Neural cell (in vitro differentiated cells): ENCODE measurements at regions not wholly inside any gene's neighbourhood (a gene's known extent, or its start where the extent isn't known, plus 50 kb on each side); places are given as distances from the start of the nearest gene placed in this dataset.

Source experiments
- H2AFZ ChIP-seq: fragments of 200-600, 300-800 bp; sonication (generic), shearing (Covaris generic); 2 replicates; pipeline ENCODE4 v1.6.0; 2014; ENCODE audit warnings: low read depth, mild to moderate bottlenecking, antibody characterized with exemption, low read length, moderate library complexity
- H3F3A ChIP-seq: fragments of 200-600 bp; shearing (Covaris generic); 2 replicates; pipeline ENCODE4 v1.6.1; 2016; ENCODE audit warnings: mild to moderate bottlenecking, moderate library complexity, mixed read lengths, antibody characterized with exemption, low read length; ENCODE audit not compliant: insufficient read depth, poor library complexity, severe bottlenecking
- H3K27ac ChIP-seq: fragments of 200-600, 300-800 bp; sonication (generic), shearing (Covaris generic); 2 replicates; pipeline ENCODE4 v1.5.1; 2014; ENCODE audit warnings: mild to moderate bottlenecking, low read length, moderate library complexity
- H3K27me3 ChIP-seq: fragments of 300-800, 200-600 bp; sonication (generic), shearing (Covaris generic); 2 replicates; pipeline ENCODE4 v1.6.0; 2014; ENCODE audit warnings: mild to moderate bottlenecking, low read depth, low read length, moderate library complexity; ENCODE audit not compliant: insufficient read depth
- H3K36me3 ChIP-seq: fragments of 300-800, 200-600 bp; sonication (generic), shearing (Covaris generic); 2 replicates; pipeline ENCODE4 v1.5.1; 2014; ENCODE audit warnings: mild to moderate bottlenecking, antibody characterized with exemption, low read length, moderate library complexity; ENCODE audit not compliant: insufficient read depth
- H3K4me2 ChIP-seq: fragments of 300-800, 200-600 bp; sonication (generic), shearing (Covaris generic); 2 replicates; pipeline ENCODE4 v1.6.0; 2014; ENCODE audit warnings: mild to moderate bottlenecking, low read length
- H3K4me3 ChIP-seq: fragments of 300-800, 200-600 bp; sonication (generic), shearing (Covaris generic); 2 replicates; pipeline ENCODE4 v1.5.1; 2014; ENCODE audit warnings: mild to moderate bottlenecking, low read length, moderate library complexity
- H3K79me2 ChIP-seq: fragments of 200-600 bp; shearing (Covaris generic); replicated peaks from 2 replicates; pipeline ENCODE4 v1.6.0; 2014; ENCODE audit warnings: mild to moderate bottlenecking, low read length, moderate library complexity; ENCODE audit not compliant: insufficient read depth
- H3K9ac ChIP-seq: fragments of 300-800, 200-600 bp; sonication (generic), shearing (Covaris generic); 2 replicates; pipeline ENCODE4 v1.6.1; 2016; ENCODE audit warnings: mild to moderate bottlenecking, low read length, mixed read lengths
- H3K9me2 ChIP-seq: fragments of 200-600 bp; shearing (Covaris generic); 2 replicates; pipeline ENCODE4 v1.6.1; 2016; ENCODE audit warnings: mild to moderate bottlenecking, low read length, mixed read lengths; ENCODE audit not compliant: insufficient read depth
- H3K9me3 ChIP-seq: fragments of 200-600, 300-800 bp; sonication (generic), shearing (Covaris generic); 2 replicates; pipeline ENCODE4 v1.6.1; 2016; ENCODE audit warnings: mild to moderate bottlenecking, mixed run types, low read length, moderate library complexity, mixed read lengths
- H4K20me1 ChIP-seq: fragments of 200-600 bp; shearing (Covaris generic); 2 replicates; pipeline ENCODE4 v1.6.1; 2016; ENCODE audit warnings: mild to moderate bottlenecking, mixed run types; ENCODE audit not compliant: insufficient read depth
- EP300 ChIP-seq: fragments of 450-650 bp; conservative IDR thresholded peaks from 2 replicates; pipeline ENCODE4 v1.6.1; 2014; ENCODE audit warnings: antibody characterized with exemption, mild to moderate bottlenecking, moderate library complexity; ENCODE audit not compliant: poor library complexity, severe bottlenecking
- EZH2 ChIP-seq: fragments of 200-600, 300-800 bp; shearing (Covaris generic), sonication (generic); IDR thresholded peaks from 2 replicates; pipeline ENCODE4 v1.6.1; 2014; ENCODE audit warnings: antibody characterized with exemption, low read length, borderline replicate concordance, mild to moderate bottlenecking; ENCODE audit not compliant: insufficient read depth, poor library complexity, severe bottlenecking
- MXI1 ChIP-seq: fragments of 450-650 bp; conservative IDR thresholded peaks from 2 replicates; pipeline ENCODE4 v1.6.1; 2014; ENCODE audit warnings: antibody characterized with exemption, mild to moderate bottlenecking; ENCODE audit not compliant: poor library complexity, severe bottlenecking
- POLR2AphosphoS5 ChIP-seq: IDR thresholded peaks from 2 replicates; pipeline ENCODE4 v1.6.1; 2012
- RAD21 ChIP-seq: fragments of 450-650 bp; conservative IDR thresholded peaks from 2 replicates; pipeline ENCODE4 v1.6.1; 2014; ENCODE audit warnings: antibody characterized with exemption, mild to moderate bottlenecking, moderate library complexity
- SMC3 ChIP-seq: fragments of 450-650 bp; conservative IDR thresholded peaks from 2 replicates; pipeline ENCODE4 v1.6.1; 2014; ENCODE audit warnings: antibody characterized with exemption, mild to moderate bottlenecking, moderate library complexity; ENCODE audit not compliant: poor library complexity
- TAF1 ChIP-seq: IDR thresholded peaks from 2 replicates; pipeline ENCODE4 v1.6.1; 2012; ENCODE audit warnings: low read depth
- TF ChIP-seq, protein P1 (sequence below): fragments of 450-650 bp; IDR thresholded peaks from 2 replicates; pipeline ENCODE4 v1.5.1; 2014; ENCODE audit warnings: antibody characterized with exemption, mild to moderate bottlenecking, moderate library complexity; ENCODE audit not compliant: poor library complexity, severe bottlenecking
- TF ChIP-seq, protein P2 (sequence below): IDR thresholded peaks from 2 replicates; pipeline ENCODE4 v1.6.1; 2012; ENCODE audit warnings: borderline replicate concordance

DNA sequence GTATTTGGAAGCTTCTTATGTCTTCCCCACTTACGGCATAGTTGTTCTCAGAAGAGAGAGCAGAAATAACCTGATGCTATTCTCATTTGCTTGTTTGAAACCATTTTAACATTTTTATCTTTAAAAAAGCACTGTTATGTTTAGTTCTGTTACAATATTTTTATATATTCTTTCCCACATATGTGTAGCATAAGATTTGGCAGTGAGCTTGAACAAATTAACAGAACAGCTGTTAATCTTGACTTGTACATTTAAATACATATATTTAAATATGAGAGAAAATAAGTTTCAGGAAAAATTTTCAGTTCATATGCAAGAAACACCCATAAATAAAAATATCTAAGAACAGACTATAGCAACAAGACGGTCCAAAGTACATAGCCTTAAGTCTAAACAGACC is 431.7 kb upstream of the IRAK1BP1 start:
- Histone ChIP-seq H3K4me3 (no peak overlapping the region), H2AFZ (no peak overlapping the region), H3K36me3 (no peaks in the 10 kb centered on the region), H3K27ac (no peak overlapping the region), H3K27me3 (no peaks in the 10 kb centered on the region), H3K9me3 (no peaks in the 10 kb centered on the region), H3F3A (no peaks in the 10 kb centered on the region), H4K20me1 (no peaks in the 10 kb centered on the region), H3K4me2 (no peak overlapping the region), H3K79me2 (no peaks in the 10 kb centered on the region), H3K9me2 (no peaks in the 10 kb centered on the region), H3K9ac (no peak overlapping the region)
- no peak for TF ChIP-seq POLR2AphosphoS5
- TF ChIP-seq, protein P1, sequence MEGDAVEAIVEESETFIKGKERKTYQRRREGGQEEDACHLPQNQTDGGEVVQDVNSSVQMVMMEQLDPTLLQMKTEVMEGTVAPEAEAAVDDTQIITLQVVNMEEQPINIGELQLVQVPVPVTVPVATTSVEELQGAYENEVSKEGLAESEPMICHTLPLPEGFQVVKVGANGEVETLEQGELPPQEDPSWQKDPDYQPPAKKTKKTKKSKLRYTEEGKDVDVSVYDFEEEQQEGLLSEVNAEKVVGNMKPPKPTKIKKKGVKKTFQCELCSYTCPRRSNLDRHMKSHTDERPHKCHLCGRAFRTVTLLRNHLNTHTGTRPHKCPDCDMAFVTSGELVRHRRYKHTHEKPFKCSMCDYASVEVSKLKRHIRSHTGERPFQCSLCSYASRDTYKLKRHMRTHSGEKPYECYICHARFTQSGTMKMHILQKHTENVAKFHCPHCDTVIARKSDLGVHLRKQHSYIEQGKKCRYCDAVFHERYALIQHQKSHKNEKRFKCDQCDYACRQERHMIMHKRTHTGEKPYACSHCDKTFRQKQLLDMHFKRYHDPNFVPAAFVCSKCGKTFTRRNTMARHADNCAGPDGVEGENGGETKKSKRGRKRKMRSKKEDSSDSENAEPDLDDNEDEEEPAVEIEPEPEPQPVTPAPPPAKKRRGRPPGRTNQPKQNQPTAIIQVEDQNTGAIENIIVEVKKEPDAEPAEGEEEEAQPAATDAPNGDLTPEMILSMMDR, result no peak
- TF ChIP-seq EZH2, result no peak
- TF ChIP-seq, protein P2, sequence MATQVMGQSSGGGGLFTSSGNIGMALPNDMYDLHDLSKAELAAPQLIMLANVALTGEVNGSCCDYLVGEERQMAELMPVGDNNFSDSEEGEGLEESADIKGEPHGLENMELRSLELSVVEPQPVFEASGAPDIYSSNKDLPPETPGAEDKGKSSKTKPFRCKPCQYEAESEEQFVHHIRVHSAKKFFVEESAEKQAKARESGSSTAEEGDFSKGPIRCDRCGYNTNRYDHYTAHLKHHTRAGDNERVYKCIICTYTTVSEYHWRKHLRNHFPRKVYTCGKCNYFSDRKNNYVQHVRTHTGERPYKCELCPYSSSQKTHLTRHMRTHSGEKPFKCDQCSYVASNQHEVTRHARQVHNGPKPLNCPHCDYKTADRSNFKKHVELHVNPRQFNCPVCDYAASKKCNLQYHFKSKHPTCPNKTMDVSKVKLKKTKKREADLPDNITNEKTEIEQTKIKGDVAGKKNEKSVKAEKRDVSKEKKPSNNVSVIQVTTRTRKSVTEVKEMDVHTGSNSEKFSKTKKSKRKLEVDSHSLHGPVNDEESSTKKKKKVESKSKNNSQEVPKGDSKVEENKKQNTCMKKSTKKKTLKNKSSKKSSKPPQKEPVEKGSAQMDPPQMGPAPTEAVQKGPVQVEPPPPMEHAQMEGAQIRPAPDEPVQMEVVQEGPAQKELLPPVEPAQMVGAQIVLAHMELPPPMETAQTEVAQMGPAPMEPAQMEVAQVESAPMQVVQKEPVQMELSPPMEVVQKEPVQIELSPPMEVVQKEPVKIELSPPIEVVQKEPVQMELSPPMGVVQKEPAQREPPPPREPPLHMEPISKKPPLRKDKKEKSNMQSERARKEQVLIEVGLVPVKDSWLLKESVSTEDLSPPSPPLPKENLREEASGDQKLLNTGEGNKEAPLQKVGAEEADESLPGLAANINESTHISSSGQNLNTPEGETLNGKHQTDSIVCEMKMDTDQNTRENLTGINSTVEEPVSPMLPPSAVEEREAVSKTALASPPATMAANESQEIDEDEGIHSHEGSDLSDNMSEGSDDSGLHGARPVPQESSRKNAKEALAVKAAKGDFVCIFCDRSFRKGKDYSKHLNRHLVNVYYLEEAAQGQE, result no peak
- no peak for TF ChIP-seq EP300
- no peak for TF ChIP-seq RAD21
- TF ChIP-seq TAF1, result no peak
- TF ChIP-seq MXI1, result no peak
- no peak for TF ChIP-seq SMC3

DNA sequence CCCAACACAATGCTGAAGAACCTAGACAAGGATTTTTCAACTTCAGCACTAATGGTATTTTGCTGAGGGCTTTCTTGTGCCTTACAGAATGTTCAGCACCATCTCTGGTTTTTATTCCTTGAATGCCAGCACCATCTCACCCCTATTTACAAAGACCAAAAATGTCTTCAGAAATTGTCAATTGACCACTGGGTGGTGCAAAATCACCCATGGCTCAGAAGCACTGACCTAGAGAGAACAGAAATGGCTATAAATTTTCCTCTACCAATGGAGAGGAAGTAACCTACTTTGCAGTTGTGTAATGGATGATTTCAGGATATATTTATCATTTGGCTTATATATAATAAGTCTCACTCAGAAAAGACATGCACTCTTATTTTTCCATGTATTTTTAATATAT is 431.0 kb upstream of the IRAK1BP1 start:
- Histone ChIP-seq H2AFZ (no peak overlapping the region), H3K36me3 (no peaks in the 10 kb centered on the region), H4K20me1 (no peaks in the 10 kb centered on the region), H3F3A (no peaks in the 10 kb centered on the region), H3K4me2 (no peak overlapping the region), H3K27me3 (no peaks in the 10 kb centered on the region), H3K9me3 (no peaks in the 10 kb centered on the region), H3K9me2 (no peaks in the 10 kb centered on the region), H3K79me2 (no peaks in the 10 kb centered on the region), H3K4me3 (no peak overlapping the region), H3K9ac (no peak overlapping the region), H3K27ac (no peak overlapping the region)
- TF ChIP-seq EZH2 (no peak), EP300 (no peak), POLR2AphosphoS5 (no peak), MXI1 (no peak), TAF1 (no peak)

DNA sequence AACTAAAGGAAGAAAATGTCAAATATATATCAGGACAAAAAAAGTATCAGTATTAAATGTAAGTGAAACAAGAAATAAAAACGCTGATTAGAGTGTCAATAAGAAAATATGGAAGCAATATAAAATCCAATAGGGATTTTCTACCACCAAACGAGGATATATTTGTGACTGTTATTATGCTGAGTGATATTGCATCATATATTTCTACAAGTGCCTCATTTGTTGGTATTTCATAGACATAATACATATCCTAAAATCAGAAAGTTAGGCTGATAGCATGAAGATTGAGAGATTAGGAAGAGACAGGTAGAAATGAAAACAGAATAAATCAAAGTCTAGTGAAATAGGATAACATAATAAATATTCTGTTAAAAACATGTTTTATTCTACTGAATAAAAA is 429.2 kb upstream of the IRAK1BP1 start:
- Histone ChIP-seq H3K9ac (no peak overlapping the region), H3K36me3 (no peaks in the 10 kb centered on the region), H3K4me2 (no peak overlapping the region), H2AFZ (no peak overlapping the region), H3K27ac (no peak overlapping the region), H3F3A (no peaks in the 10 kb centered on the region), H3K27me3 (no peaks in the 10 kb centered on the region), H4K20me1 (no peaks in the 10 kb centered on the region), H3K9me3 (no peaks in the 10 kb centered on the region), H3K9me2 (no peaks in the 10 kb centered on the region), H3K79me2 (no peaks in the 10 kb centered on the region), H3K4me3 (no peak overlapping the region)
- TF ChIP-seq, protein P1, result no peak
- TF ChIP-seq EP300 (no peak), POLR2AphosphoS5 (no peak)
